ENCODE measurements at regions not wholly inside any gene's neighbourhood (a gene's known extent, or its start where the extent isn't known, plus 50 kb on each side); places are given as distances from the start of the nearest gene placed in this dataset.

- DNase-seq (ENCODE audit: low spot score) = no peak
- TF ChIP-seq, protein P1, sequence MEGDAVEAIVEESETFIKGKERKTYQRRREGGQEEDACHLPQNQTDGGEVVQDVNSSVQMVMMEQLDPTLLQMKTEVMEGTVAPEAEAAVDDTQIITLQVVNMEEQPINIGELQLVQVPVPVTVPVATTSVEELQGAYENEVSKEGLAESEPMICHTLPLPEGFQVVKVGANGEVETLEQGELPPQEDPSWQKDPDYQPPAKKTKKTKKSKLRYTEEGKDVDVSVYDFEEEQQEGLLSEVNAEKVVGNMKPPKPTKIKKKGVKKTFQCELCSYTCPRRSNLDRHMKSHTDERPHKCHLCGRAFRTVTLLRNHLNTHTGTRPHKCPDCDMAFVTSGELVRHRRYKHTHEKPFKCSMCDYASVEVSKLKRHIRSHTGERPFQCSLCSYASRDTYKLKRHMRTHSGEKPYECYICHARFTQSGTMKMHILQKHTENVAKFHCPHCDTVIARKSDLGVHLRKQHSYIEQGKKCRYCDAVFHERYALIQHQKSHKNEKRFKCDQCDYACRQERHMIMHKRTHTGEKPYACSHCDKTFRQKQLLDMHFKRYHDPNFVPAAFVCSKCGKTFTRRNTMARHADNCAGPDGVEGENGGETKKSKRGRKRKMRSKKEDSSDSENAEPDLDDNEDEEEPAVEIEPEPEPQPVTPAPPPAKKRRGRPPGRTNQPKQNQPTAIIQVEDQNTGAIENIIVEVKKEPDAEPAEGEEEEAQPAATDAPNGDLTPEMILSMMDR (IDR thresholded peaks at IDR 0.05) = no peak
- no peak overlapping the region for H3K4me3 ChIP-seq
- no peak overlapping the region for H3K27ac ChIP-seq
Observed at GRCh38 chr2:52668724-52669123, 1098.9 kb upstream of the CHAC2 start.

DNA sequence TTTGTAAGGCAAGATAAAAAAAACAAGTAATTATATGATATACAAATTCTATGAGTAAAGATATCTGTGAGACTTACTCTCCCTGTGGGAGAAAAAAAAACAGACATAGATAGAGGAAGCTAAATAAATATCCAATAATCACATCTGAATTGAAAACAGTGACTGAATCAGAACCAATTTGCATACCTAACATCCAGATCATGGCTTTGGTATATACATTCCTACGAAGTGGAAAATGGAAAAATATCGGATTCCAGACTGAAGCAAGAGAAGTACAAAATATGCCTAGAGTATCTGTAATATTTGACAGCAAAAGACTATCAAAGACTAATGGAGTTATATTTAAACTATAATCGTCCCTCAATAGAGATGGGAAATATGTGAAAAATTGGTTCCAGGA lies 1108.1 kb upstream of the CHAC2 start:
- TF ChIP-seq, protein P1 (IDR thresholded peaks at IDR 0.05) = no peak
- no peak for DNase-seq (ENCODE audit: low spot score)
- H3K4me3 ChIP-seq = no peak overlapping the region
- no peak overlapping the region for H3K27ac ChIP-seq

GRCh38 chr2:52658598-52658997 lies 1109.0 kb upstream of the CHAC2 start:
- TF ChIP-seq, protein P1 (IDR thresholded peaks at IDR 0.05) = no peak
- DNase-seq (ENCODE audit: low spot score) = no peak
- Histone ChIP-seq H3K27ac (no peak overlapping the region), H3K4me3 (no peak overlapping the region)

- DNase-seq (ENCODE audit: low spot score) = no peak
- Histone ChIP-seq H3K27ac (no peak overlapping the region), H3K4me3 (no peak overlapping the region)
- TF ChIP-seq, protein P1 (IDR thresholded peaks at IDR 0.05) = no peak
Observed at GRCh38 chr2:52639692-52640091, 1127.9 kb upstream of the CHAC2 start.

DNA sequence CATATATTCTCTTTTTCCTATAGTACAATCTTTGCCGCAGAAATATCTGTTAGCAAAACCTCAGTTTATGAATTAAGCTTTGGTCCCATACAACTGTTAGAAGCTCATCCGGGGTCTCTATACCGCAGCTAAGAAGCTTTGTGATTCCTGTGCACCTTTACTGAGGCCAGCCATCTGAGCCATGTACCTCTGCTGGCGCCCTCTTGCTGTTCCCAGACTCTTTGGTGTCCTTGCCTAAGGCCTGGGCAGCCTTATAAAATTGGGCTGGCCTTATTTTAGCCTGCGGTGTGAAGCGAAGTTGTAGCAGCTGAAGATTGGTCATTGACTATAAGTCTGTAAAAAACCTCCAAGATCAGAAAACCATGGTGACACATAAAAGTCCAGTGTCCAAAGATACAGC lies 1135.1 kb upstream of the CHAC2 start:
- Histone ChIP-seq H3K4me3 (no peak overlapping the region), H3K27ac (no peak overlapping the region)
- TF ChIP-seq, protein P1 (IDR thresholded peaks at IDR 0.05) = no peak
- DNase-seq (ENCODE audit: low spot score) = no peak

DNA sequence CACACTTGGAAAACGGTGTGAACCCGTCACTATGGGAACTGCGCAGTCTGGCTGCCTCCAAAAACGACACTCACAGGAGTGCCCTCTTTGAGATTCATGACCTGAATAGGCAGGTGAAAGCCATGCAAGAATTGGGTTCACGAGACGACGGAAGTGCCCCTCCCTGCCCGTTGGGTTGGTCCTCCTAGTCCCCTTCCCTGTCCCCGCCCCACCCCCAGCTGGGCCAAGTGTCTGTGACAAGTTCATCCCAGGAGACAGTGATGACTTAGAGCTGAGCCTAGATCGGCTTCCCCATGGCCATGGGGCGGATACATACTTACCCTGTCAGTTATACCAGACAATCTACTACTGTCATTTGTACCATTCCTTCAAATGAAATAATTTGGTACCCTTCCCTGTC lies 1137.7 kb upstream of the CHAC2 start:
- Histone ChIP-seq H3K4me3 (no peak overlapping the region), H3K27ac (no peak overlapping the region)
- TF ChIP-seq, protein P1 (IDR thresholded peaks at IDR 0.05) = no peak
- no peak for DNase-seq (ENCODE audit: low spot score)

DNA sequence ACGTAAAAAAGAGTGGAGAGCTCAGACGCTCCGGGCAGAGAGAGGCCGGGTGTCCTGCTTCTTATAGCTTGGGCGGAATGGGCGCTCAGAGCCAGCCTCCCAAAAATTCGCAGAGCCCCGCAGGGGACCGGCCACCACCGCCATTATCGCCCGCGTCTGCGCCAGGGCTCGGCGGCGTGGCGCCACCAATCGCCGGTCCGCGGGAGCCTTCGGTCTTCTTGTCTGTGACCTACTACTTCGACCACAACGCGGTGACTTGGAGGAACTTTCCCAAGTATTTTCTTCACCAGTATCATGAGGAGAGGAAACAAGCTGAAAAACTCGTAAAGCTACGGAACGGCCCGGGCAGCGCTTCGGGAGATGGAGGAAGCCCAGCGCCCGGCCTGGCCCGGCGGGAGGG lies 1138.1 kb upstream of the CHAC2 start:
- no peak for DNase-seq (ENCODE audit: low spot score)
- no peak overlapping the region for H3K4me3 ChIP-seq
- no peak overlapping the region for H3K27ac ChIP-seq
- TF ChIP-seq, protein P1 (IDR thresholded peaks at IDR 0.05) = no peak
